ENCODE measurements at regions not wholly inside any gene's neighbourhood (a gene's known extent, or its start where the extent isn't known, plus 50 kb on each side); places are given as distances from the start of the nearest gene placed in this dataset.

DNA sequence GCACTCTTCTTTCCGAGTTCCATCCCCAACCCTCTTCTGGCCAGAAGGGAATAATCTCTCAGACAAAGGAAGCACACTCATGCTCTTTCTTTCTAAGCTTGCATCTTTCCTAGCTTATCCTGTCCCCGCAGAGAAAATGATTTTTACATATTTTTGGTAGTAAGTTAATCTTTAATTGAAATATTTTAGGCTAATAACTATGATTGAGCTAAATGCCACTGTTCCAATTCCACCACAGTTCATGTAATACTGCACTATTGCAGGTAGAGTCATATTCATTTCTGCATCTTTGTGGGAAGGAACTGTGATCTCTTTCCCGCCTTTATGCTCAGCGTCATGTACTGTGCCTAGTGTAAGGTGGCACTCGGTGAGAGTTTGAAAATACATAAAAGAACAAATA lies 158.9 kb upstream of the FOXG1 start:
- Histone ChIP-seq H3K4me1 (ENCODE audit: control insufficient read depth, insufficient read depth, low read length) (no peaks in the 10 kb centered on the region), H3K9me3 (ENCODE audit: control insufficient read depth, insufficient read depth, low read depth, low read length) (no peaks in the 10 kb centered on the region), H3K27me3 (ENCODE audit: control insufficient read depth, insufficient read depth, low read length) (no peaks in the 10 kb centered on the region), H3K36me3 (ENCODE audit: control insufficient read depth, insufficient read depth, low read length) (no peaks in the 10 kb centered on the region), H3K4me3 (ENCODE audit: low read depth in 2 of 2, low read length in 2 of 2) (no peak overlapping the region), H3K27ac (ENCODE audit: low read length) (peak overlapping the region; percentile 61; the same call in 1 of the 2 replicates)
- intact Hi-C loops (cut with micrococcal nuclease; ENCODE audit: unreplicated experiment) (loop anchor here (10.0 kb wide), 1 partner anchor 223 kb away; no protein-coding TSS in a partner anchor), in situ Hi-C loops (cut with HindIII; ENCODE audit: low pct_unique_long_range_greater_than_20kb, low sequenced_read_pairs) (no loop called here)
- BruUV-seq (replicated peaks) = no TSS peak
- POLR2A ChIA-PET = no interaction called here
- TF ChIP-seq TCF7L2 (IDR thresholded peaks at IDR 0.05; ENCODE audit: low read depth, low read length) = no peak
- CTCF ChIA-PET = no interaction called here
- DNase-seq (ENCODE audit: low read depth, low spot score) (no peak), ATAC-seq (no peak)

DNA sequence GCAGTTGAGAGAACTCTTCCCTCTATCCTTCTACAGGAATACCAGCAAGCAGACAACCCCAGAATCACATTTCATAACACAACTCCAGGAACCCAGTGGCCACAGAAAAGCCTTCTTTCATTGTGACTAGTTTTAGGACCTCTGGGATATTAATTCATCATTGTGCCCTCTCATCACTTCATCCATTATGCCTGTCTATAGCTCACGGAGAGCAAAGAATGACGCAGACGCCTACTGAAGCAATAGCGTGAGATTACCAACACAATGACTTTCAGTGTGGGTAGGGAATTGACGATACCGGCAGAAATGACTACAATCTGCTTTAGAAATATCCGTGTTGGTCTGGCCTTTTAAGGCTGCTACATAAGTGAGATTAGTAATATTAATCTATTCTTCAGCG lies 158.1 kb upstream of the FOXG1 start:
- Histone ChIP-seq H3K36me3 (ENCODE audit: control insufficient read depth, insufficient read depth, low read length) (no peaks in the 10 kb centered on the region), H3K27ac (ENCODE audit: low read length) (peak overlapping the region; percentile 55; the same call in 1 of the 2 replicates), H3K4me3 (ENCODE audit: low read depth in 2 of 2, low read length in 2 of 2) (no peak overlapping the region), H3K27me3 (ENCODE audit: control insufficient read depth, insufficient read depth, low read length) (no peaks in the 10 kb centered on the region), H3K4me1 (ENCODE audit: control insufficient read depth, insufficient read depth, low read length) (no peaks in the 10 kb centered on the region), H3K9me3 (ENCODE audit: control insufficient read depth, insufficient read depth, low read depth, low read length) (no peaks in the 10 kb centered on the region)
- CTCF ChIA-PET = interaction anchor here (0.9 kb wide), 1 partner anchor 141 kb away, joined by 3 read pairs; no protein-coding TSS in a partner anchor
- POLR2A ChIA-PET = interaction anchor here (0.5 kb wide), 1 partner anchor 1738 kb away, joined by 3 read pairs; no protein-coding TSS in a partner anchor
- intact Hi-C loops (cut with micrococcal nuclease; ENCODE audit: unreplicated experiment) (loop anchor here (10.0 kb wide), 1 partner anchor 224 kb away; no protein-coding TSS in a partner anchor), in situ Hi-C loops (cut with HindIII; ENCODE audit: low pct_unique_long_range_greater_than_20kb, low sequenced_read_pairs) (no loop called here)
- no TSS peak for BruUV-seq (replicated peaks)
- DNase-seq (ENCODE audit: low read depth, low spot score) (no peak), ATAC-seq (no peak)
- TF ChIP-seq, protein P1, sequence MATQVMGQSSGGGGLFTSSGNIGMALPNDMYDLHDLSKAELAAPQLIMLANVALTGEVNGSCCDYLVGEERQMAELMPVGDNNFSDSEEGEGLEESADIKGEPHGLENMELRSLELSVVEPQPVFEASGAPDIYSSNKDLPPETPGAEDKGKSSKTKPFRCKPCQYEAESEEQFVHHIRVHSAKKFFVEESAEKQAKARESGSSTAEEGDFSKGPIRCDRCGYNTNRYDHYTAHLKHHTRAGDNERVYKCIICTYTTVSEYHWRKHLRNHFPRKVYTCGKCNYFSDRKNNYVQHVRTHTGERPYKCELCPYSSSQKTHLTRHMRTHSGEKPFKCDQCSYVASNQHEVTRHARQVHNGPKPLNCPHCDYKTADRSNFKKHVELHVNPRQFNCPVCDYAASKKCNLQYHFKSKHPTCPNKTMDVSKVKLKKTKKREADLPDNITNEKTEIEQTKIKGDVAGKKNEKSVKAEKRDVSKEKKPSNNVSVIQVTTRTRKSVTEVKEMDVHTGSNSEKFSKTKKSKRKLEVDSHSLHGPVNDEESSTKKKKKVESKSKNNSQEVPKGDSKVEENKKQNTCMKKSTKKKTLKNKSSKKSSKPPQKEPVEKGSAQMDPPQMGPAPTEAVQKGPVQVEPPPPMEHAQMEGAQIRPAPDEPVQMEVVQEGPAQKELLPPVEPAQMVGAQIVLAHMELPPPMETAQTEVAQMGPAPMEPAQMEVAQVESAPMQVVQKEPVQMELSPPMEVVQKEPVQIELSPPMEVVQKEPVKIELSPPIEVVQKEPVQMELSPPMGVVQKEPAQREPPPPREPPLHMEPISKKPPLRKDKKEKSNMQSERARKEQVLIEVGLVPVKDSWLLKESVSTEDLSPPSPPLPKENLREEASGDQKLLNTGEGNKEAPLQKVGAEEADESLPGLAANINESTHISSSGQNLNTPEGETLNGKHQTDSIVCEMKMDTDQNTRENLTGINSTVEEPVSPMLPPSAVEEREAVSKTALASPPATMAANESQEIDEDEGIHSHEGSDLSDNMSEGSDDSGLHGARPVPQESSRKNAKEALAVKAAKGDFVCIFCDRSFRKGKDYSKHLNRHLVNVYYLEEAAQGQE (IDR thresholded peaks at IDR 0.05; ENCODE audit: insufficient read depth in 1 of 2, low read depth in 2 of 2, low read length in 1 of 2) = no peak
- no peak for TF ChIP-seq TCF7L2 (IDR thresholded peaks at IDR 0.05; ENCODE audit: low read depth, low read length)
- TF ChIP-seq, protein P2, sequence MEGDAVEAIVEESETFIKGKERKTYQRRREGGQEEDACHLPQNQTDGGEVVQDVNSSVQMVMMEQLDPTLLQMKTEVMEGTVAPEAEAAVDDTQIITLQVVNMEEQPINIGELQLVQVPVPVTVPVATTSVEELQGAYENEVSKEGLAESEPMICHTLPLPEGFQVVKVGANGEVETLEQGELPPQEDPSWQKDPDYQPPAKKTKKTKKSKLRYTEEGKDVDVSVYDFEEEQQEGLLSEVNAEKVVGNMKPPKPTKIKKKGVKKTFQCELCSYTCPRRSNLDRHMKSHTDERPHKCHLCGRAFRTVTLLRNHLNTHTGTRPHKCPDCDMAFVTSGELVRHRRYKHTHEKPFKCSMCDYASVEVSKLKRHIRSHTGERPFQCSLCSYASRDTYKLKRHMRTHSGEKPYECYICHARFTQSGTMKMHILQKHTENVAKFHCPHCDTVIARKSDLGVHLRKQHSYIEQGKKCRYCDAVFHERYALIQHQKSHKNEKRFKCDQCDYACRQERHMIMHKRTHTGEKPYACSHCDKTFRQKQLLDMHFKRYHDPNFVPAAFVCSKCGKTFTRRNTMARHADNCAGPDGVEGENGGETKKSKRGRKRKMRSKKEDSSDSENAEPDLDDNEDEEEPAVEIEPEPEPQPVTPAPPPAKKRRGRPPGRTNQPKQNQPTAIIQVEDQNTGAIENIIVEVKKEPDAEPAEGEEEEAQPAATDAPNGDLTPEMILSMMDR (IDR thresholded peaks at IDR 0.05) = no peak
- no peak for TF ChIP-seq SIN3A (IDR thresholded peaks at IDR 0.05; ENCODE audit: borderline replicate concordance, insufficient read depth, low read depth, low read length)
- no peak for TF ChIP-seq POLR2AphosphoS5 (IDR thresholded peaks at IDR 0.05; ENCODE audit: low read depth, low read length)
